Duodenal mucosa (tissue), 2 donors: ENCODE measurements at regions not wholly inside any gene's neighbourhood (a gene's known extent, or its start where the extent isn't known, plus 50 kb on each side); places are given as distances from the start of the nearest gene placed in this dataset.

Experiments
- H3K27ac ChIP-seq: one replicate; pipeline ENCODE4 v1.7.0; 2013; ENCODE audit warnings: low read depth, low read length
- H3K27me3 ChIP-seq, 2 donors: one replicate each; pipeline ENCODE4 v1.7.0; 2013; ENCODE audit warnings: low read length in 2 of 2, control low read depth in 1 of 2; ENCODE audit not compliant: insufficient read depth in 2 of 2, control insufficient read depth in 1 of 2
- H3K36me3 ChIP-seq, 2 donors: one replicate each; pipeline ENCODE4 v1.7.0; 2013; ENCODE audit warnings: low read length in 2 of 2, control low read depth in 1 of 2; ENCODE audit not compliant: insufficient read depth in 2 of 2, control insufficient read depth in 1 of 2
- H3K4me1 ChIP-seq, 2 donors: one replicate each; pipeline ENCODE4 v1.7.0; 2013; ENCODE audit warnings: low read length in 2 of 2, control low read depth in 1 of 2; ENCODE audit not compliant: insufficient read depth in 2 of 2, control insufficient read depth in 1 of 2
- H3K4me3 ChIP-seq, 2 donors: one replicate each; pipeline ENCODE4 v1.7.0; 2013; ENCODE audit warnings: low read length in 2 of 2, low read depth in 1 of 2
- H3K9ac ChIP-seq, 2 donors: one replicate each; pipeline ENCODE4 v1.7.0; 2013; ENCODE audit warnings: low read length in 2 of 2, low read depth in 1 of 2
- H3K9me3 ChIP-seq, 2 donors: one replicate each; pipeline ENCODE4 v1.7.0; 2013; ENCODE audit warnings: low read length in 2 of 2, control low read depth in 1 of 2; ENCODE audit not compliant: control insufficient read depth in 1 of 2

DNA sequence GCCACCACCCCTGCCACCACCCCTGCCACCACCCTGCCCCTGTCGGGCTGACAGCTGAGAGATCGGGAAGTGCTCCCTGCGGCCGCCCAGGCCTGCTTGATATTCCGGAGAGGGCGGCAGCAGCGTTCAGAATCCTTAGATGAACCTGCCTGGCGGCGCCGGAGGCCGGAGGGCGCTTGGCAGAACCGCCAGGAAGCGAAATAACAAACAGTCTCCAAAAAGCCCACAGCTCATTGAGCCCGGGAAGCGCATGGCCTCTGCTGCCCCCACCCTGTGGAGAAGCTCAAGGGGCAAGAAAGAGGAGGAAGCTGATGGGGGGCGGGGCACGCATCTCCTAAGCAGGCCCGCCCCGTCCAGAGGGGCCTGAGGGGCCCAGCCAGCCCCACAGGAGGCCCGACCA is 92.2 kb upstream of the MBOAT2 start:
- Histone ChIP-seq H3K27me3 (no peaks in the 10 kb centered on the region), H3K4me3 (peak overlapping the region in 1 of 2 donors; percentile 57), H3K27ac (no peak overlapping the region), H3K4me1 (peaks cover 0 to 8% of the 10 kb centered on the region in 2 donors), H3K36me3 (no peaks in the 10 kb centered on the region), H3K9ac (no peak overlapping the region), H3K9me3 (no peaks in the 10 kb centered on the region)

DNA sequence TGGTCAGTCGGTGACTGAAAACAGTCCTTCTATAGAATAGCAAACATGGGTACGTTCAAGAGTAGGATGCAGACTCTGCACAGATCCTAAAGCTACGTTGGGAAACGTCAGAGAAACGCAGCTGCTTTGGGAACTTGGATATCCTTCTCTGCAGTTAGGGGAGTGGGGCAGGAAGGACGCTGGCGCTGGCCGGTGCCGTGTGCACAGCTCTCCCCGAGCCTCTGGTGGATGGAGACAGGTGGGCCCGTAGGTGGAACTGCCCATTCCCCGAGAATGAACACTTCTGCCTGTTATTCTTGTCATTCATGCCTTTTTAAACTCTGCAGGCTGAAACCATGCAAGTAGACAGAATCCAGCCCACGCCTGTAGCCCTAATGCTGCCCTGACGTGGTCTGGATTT is 91.7 kb upstream of the MBOAT2 start:
- H3K4me1 ChIP-seq: peaks cover 0 to 8% of the 10 kb centered on the region in 2 donors
- H3K9ac ChIP-seq: no peak overlapping the region
- H3K27me3 ChIP-seq: no peaks in the 10 kb centered on the region
- no peak overlapping the region for H3K4me3 ChIP-seq
- H3K9me3 ChIP-seq: no peaks in the 10 kb centered on the region
- no peak overlapping the region for H3K27ac ChIP-seq
- no peaks in the 10 kb centered on the region for H3K36me3 ChIP-seq

GRCh38 chr2:9094117-9094516 is 90.6 kb upstream of the MBOAT2 start:
- Histone ChIP-seq H3K36me3 (no peaks in the 10 kb centered on the region), H3K9ac (no peak overlapping the region), H3K27me3 (no peaks in the 10 kb centered on the region), H3K27ac (no peak overlapping the region), H3K9me3 (no peaks in the 10 kb centered on the region), H3K4me3 (no peak overlapping the region), H3K4me1 (peaks cover 0 to 8% of the 10 kb centered on the region in 2 donors)

DNA sequence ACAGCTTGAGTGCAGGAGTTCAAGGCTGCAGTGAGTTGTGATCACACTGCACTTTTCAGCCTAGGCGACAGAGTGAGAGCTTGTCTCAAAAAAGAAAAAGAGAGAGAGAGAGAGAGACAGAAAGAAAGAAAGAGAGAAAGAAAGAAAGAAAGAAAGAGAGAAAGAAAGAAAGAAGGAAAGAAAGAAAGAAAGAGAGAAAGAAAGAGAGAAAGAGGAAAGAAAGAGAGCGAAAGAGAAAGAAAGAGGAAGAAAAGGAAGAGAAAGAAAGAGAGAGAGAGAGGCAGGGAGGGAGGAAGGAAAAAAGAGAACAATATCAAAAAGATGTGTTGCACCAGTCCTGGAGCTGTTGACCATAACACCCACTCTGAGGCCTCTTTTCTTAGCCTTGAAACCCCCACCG is 89.8 kb upstream of the MBOAT2 start:
- Histone ChIP-seq H3K4me1 (peaks cover 0 to 8% of the 10 kb centered on the region in 2 donors), H3K27me3 (no peaks in the 10 kb centered on the region), H3K4me3 (no peak overlapping the region), H3K36me3 (no peaks in the 10 kb centered on the region), H3K9ac (no peak overlapping the region), H3K9me3 (no peaks in the 10 kb centered on the region), H3K27ac (no peak overlapping the region)

- Histone ChIP-seq H3K36me3 (no peaks in the 10 kb centered on the region), H3K27me3 (no peaks in the 10 kb centered on the region), H3K9ac (no peak overlapping the region), H3K27ac (no peak overlapping the region), H3K4me3 (no peak overlapping the region), H3K9me3 (no peaks in the 10 kb centered on the region), H3K4me1 (peaks cover 0 to 8% of the 10 kb centered on the region in 2 donors)
These were observed 89.1 kb upstream of the MBOAT2 start for GRCh38 chr2:9092383-9093282.

DNA sequence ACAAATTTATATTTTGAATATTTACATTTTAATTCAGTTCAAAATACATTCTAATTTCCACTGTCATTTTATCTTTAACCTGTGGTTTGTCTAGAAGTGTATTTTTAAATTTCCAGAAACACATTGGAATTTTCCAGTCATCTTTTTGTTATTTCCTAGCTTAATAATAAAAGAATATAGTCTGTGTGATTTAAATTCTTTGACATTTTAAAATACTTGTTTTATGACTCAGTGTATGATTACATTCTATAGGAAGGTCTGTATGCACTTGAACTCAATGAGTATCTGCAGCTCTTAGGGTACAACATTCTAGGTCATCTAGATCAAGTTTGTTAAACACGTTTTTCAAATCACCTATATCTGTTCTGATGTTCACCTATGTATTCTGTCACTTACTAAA is 88.3 kb upstream of the MBOAT2 start:
- H3K4me3 ChIP-seq: no peak overlapping the region
- no peaks in the 10 kb centered on the region for H3K36me3 ChIP-seq
- no peak overlapping the region for H3K27ac ChIP-seq
- H3K4me1 ChIP-seq: peaks cover 0 to 8% of the 10 kb centered on the region in 2 donors
- no peaks in the 10 kb centered on the region for H3K9me3 ChIP-seq
- no peak overlapping the region for H3K9ac ChIP-seq
- H3K27me3 ChIP-seq: no peaks in the 10 kb centered on the region

- H3K27ac ChIP-seq: no peak overlapping the region
- H3K4me3 ChIP-seq: no peak overlapping the region
- H3K36me3 ChIP-seq: no peaks in the 10 kb centered on the region
- no peaks in the 10 kb centered on the region for H3K4me1 ChIP-seq
- H3K9ac ChIP-seq: no peak overlapping the region
- no peaks in the 10 kb centered on the region for H3K27me3 ChIP-seq
- no peaks in the 10 kb centered on the region for H3K9me3 ChIP-seq
These were observed 86.3 kb upstream of the MBOAT2 start for GRCh38 chr2:9089831-9090230.

- H3K4me1 ChIP-seq: no peaks in the 10 kb centered on the region
- H3K36me3 ChIP-seq: no peaks in the 10 kb centered on the region
- H3K27ac ChIP-seq: no peak overlapping the region
- no peak overlapping the region for H3K4me3 ChIP-seq
- no peaks in the 10 kb centered on the region for H3K27me3 ChIP-seq
- no peaks in the 10 kb centered on the region for H3K9me3 ChIP-seq
- H3K9ac ChIP-seq: no peak overlapping the region
These were observed 83.7 kb upstream of the MBOAT2 start for GRCh38 chr2:9087121-9087681.

DNA sequence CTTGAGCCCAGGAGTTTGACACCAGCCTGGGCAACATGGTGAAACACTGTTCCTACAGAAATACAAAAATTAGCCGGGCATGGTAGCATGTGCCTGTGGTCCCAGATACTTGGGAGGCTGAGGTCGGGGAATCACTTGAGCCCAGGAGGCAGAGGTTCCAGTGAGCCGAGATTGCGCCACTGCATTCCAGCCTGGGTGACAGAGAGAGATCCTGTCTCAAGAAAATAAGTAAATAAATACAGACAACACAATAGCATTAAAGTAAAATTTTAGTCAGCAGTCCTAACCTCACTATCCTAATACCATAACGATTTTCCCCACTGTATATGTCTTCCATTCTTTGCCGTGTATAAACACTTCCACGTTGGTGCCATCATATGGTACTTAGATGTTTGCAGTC is 83.0 kb upstream of the MBOAT2 start:
- Histone ChIP-seq H3K27ac (no peak overlapping the region), H3K4me3 (no peak overlapping the region)

GRCh38 chr2:9085353-9085752 is 81.9 kb upstream of the MBOAT2 start:
- no peak overlapping the region for H3K4me3 ChIP-seq
- H3K9me3 ChIP-seq: no peaks in the 10 kb centered on the region
- no peak overlapping the region for H3K27ac ChIP-seq
- H3K27me3 ChIP-seq: no peaks in the 10 kb centered on the region
- H3K36me3 ChIP-seq: no peaks in the 10 kb centered on the region
- H3K4me1 ChIP-seq: no peaks in the 10 kb centered on the region
- no peak overlapping the region for H3K9ac ChIP-seq

More for the DNA sequence above, 83.0 kb upstream of the MBOAT2 start:
- H3K4me1 ChIP-seq: no peaks in the 10 kb centered on the region
- no peaks in the 10 kb centered on the region for H3K36me3 ChIP-seq
- no peaks in the 10 kb centered on the region for H3K9me3 ChIP-seq
- H3K9ac ChIP-seq: no peak overlapping the region
- no peaks in the 10 kb centered on the region for H3K27me3 ChIP-seq
